ENCODE measurements at regions not wholly inside any gene's neighbourhood (a gene's known extent, or its start where the extent isn't known, plus 50 kb on each side); places are given as distances from the start of the nearest gene placed in this dataset.

DNA sequence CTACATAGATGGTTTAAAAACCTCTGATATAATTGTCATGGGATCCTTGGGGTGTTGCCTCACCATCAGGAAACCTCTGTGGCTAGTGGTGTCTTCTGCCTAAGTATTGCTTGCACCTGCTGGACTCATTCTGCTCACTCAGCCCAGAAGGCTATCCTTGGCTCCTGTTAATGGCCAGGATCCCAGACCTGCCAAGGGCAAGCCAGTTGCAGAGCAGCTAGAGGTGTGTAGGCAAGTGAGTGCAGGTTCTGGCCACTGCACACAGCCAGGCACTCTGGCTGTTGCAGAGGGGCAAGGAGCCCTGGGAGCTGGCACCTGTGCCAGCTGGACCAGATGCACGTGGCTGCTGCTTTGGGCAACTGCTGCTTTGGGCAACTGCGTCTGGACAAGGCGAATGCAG lies 1125.8 kb downstream of the SI start:
- Histone ChIP-seq H3K36me3 (ENCODE audit: insufficient read depth, low read length, poor library complexity, severe bottlenecking) (no peaks in the 10 kb centered on the region), H3K4me1 (ENCODE audit: insufficient read depth, low read length, poor library complexity, severe bottlenecking) (peaks cover 3% of the 10 kb centered on the region), H3K27me3 (replicated peaks; ENCODE audit: insufficient read depth, low read depth, low read length, poor library complexity) (no peaks in the 10 kb centered on the region), H3K9me3 (ENCODE audit: low read depth, low read length, poor library complexity, severe bottlenecking) (no peaks in the 10 kb centered on the region), H3K4me3 (ENCODE audit: low read depth, low read length, poor library complexity, severe bottlenecking) (no peak overlapping the region), H3K27ac (ENCODE audit: low read depth, low read length, poor library complexity, severe bottlenecking) (no peak overlapping the region)
- no peak for TF ChIP-seq EZH2 (IDR thresholded peaks at IDR 0.05; ENCODE audit: borderline replicate concordance, low read depth, low read length, poor library complexity, severe bottlenecking)
- TF ChIP-seq, protein P1, sequence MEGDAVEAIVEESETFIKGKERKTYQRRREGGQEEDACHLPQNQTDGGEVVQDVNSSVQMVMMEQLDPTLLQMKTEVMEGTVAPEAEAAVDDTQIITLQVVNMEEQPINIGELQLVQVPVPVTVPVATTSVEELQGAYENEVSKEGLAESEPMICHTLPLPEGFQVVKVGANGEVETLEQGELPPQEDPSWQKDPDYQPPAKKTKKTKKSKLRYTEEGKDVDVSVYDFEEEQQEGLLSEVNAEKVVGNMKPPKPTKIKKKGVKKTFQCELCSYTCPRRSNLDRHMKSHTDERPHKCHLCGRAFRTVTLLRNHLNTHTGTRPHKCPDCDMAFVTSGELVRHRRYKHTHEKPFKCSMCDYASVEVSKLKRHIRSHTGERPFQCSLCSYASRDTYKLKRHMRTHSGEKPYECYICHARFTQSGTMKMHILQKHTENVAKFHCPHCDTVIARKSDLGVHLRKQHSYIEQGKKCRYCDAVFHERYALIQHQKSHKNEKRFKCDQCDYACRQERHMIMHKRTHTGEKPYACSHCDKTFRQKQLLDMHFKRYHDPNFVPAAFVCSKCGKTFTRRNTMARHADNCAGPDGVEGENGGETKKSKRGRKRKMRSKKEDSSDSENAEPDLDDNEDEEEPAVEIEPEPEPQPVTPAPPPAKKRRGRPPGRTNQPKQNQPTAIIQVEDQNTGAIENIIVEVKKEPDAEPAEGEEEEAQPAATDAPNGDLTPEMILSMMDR (conservative IDR thresholded peaks at IDR 0.05; ENCODE audit: low read depth, low read length): no peak
- intact Hi-C loops (cut with micrococcal nuclease; ENCODE audit: unreplicated experiment): loop anchor here (5.0 to 10.0 kb wide), 3 partner anchors 338 to 895 kb away; no protein-coding TSS in a partner anchor
- BruUV-seq (replicated peaks): no TSS peak
- DNase-seq (ENCODE audit: low spot score): no peak
- POLR2A ChIA-PET (ENCODE audit: low non-redundant PET): no interaction called here
- CTCF ChIA-PET: no interaction called here

DNA sequence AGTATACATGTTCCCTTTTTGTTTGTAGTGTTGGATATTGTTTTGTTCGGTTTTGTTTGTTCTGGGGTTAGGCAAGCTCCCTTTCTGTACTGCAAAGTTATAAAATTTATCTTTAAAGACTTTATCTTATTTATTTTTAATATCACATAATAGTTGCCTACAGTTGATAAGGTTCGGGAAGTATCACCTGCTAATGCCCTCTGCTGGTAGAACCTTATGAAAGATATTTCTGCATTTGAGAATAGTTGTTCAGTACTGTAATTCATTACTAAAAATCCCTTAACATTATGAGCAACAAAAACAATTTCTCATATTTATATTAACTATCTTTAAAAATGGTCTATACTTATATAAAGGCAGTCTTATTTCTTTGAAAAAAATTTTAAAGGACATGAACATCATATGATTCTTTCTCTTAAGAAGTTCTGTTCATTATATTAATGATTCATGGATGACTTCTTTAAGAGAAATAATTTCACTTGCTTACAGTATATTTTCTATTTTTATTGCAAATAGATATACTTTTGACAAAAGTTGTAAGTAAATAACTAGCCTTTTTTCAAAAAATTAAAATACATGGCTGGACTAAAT lies 1126.8 kb downstream of the SI start:
- no TSS peak for BruUV-seq (replicated peaks)
- Histone ChIP-seq H3K27me3 (replicated peaks; ENCODE audit: insufficient read depth, low read depth, low read length, poor library complexity) (no peaks in the 10 kb centered on the region), H3K36me3 (ENCODE audit: insufficient read depth, low read length, poor library complexity, severe bottlenecking) (no peaks in the 10 kb centered on the region), H3K4me3 (ENCODE audit: low read depth, low read length, poor library complexity, severe bottlenecking) (no peak overlapping the region), H3K9me3 (ENCODE audit: low read depth, low read length, poor library complexity, severe bottlenecking) (no peaks in the 10 kb centered on the region), H3K4me1 (ENCODE audit: insufficient read depth, low read length, poor library complexity, severe bottlenecking) (peaks cover 3% of the 10 kb centered on the region), H3K27ac (ENCODE audit: low read depth, low read length, poor library complexity, severe bottlenecking) (no peak overlapping the region)
- intact Hi-C loops (cut with micrococcal nuclease; ENCODE audit: unreplicated experiment): loop anchor here (5.0 to 10.0 kb wide), 3 partner anchors 337 to 894 kb away; no protein-coding TSS in a partner anchor
- peak; percentile 33 for DNase-seq (ENCODE audit: low spot score)
- TF ChIP-seq, protein P1 (conservative IDR thresholded peaks at IDR 0.05; ENCODE audit: low read depth, low read length): peak; percentile 73
- no peak for TF ChIP-seq EZH2 (IDR thresholded peaks at IDR 0.05; ENCODE audit: borderline replicate concordance, low read depth, low read length, poor library complexity, severe bottlenecking)
- CTCF ChIA-PET: no interaction called here
- POLR2A ChIA-PET (ENCODE audit: low non-redundant PET): no interaction called here

DNA sequence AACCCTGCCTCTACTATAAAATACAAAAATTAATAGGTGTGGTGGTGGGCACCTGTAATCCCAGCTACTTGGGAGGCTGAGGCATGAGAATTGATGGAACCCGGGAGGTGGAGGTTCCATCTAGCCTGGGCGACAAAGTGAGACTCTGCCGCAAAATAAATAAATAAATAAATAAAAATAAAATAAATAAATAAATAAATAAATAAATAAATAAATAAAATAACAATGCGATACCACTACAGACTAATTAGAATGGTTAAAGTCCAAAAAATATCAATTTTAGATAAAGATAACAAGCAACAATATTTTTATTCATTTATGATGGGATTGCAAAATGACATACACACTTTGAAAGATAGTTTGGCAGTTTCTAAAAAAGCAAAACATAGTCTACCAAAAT lies 1131.5 kb downstream of the SI start:
- no peaks in the 10 kb centered on the region for H3K36me3 ChIP-seq (ENCODE audit: insufficient read depth, low read length, poor library complexity, severe bottlenecking)
- TF ChIP-seq, protein P1 (conservative IDR thresholded peaks at IDR 0.05; ENCODE audit: low read depth, low read length): no peak
- TF ChIP-seq EZH2 (IDR thresholded peaks at IDR 0.05; ENCODE audit: borderline replicate concordance, low read depth, low read length, poor library complexity, severe bottlenecking): no peak
- H3K27ac ChIP-seq (ENCODE audit: low read depth, low read length, poor library complexity, severe bottlenecking): no peak overlapping the region
- ChIA-PET CTCF (no interaction called here), POLR2A (ENCODE audit: low non-redundant PET) (no interaction called here)
- BruUV-seq (replicated peaks): no TSS peak
- H3K27me3 ChIP-seq (replicated peaks; ENCODE audit: insufficient read depth, low read depth, low read length, poor library complexity): no peaks in the 10 kb centered on the region
- no peak for DNase-seq (ENCODE audit: low spot score)
- no peak overlapping the region for H3K4me3 ChIP-seq (ENCODE audit: low read depth, low read length, poor library complexity, severe bottlenecking)
- peaks cover 15% of the 10 kb centered on the region for H3K9me3 ChIP-seq (ENCODE audit: low read depth, low read length, poor library complexity, severe bottlenecking)
- intact Hi-C loops (cut with micrococcal nuclease; ENCODE audit: unreplicated experiment): no loop called here
- peaks cover 3% of the 10 kb centered on the region for H3K4me1 ChIP-seq (ENCODE audit: insufficient read depth, low read length, poor library complexity, severe bottlenecking)

Data from A673 (cell line).